Panc1 (cell line): ENCODE measurements at regions not wholly inside any gene's neighbourhood (a gene's known extent, or its start where the extent isn't known, plus 50 kb on each side); places are given as distances from the start of the nearest gene placed in this dataset.

Experiments used
- ATAC-seq: fragments of 200-7000 bp; cut with Tn5 transposase; 2 replicates; pipeline ENCODE4 v1.9.1; 2020; ENCODE audit warnings: mild to moderate bottlenecking, moderate library complexity
- BruUV-seq: library from RNA; stranded (reverse); fragments of 400-500 nt; replicated peaks from 2 replicates; lab custom pipeline; 2021; lab: Mats Ljungman, UMichigan
- CTCF ChIA-PET: fragments of 300-600 bp; sonication (Branson Sonifier 250); formaldehyde crosslinking; loops from one replicate; lab custom pipeline; 2022; ENCODE audit warnings: antibody characterized with exemption; lab: Charles Lee
- POLR2A ChIA-PET: fragments of 300-600 bp; sonication (Branson Sonifier 250); formaldehyde crosslinking; loops from one replicate; lab custom pipeline; 2022; ENCODE audit warnings: antibody characterized with exemption; lab: Charles Lee
- DNase-seq: peaks from one replicate; pipeline ENCODE4 v3.0.0-alpha.2; 2010; ENCODE audit warnings: low read depth, low spot score
- H3K27ac ChIP-seq: 2 replicates; pipeline ENCODE4 v1.5.1; 2011; ENCODE audit warnings: mild to moderate bottlenecking, low read length, inconsistent platforms
- H3K27me3 ChIP-seq: fragments of 200-500 bp; sonication (Bioruptor generic); 2 replicates; pipeline ENCODE4 v1.6.0; 2014; ENCODE audit warnings: low read length, inconsistent platforms; ENCODE audit not compliant: control insufficient read depth, insufficient read depth
- H3K36me3 ChIP-seq: fragments of 200-500 bp; sonication (Bioruptor generic); 2 replicates; pipeline ENCODE4 v1.5.1; 2014; ENCODE audit warnings: inconsistent platforms, mild to moderate bottlenecking, low read length, moderate library complexity; ENCODE audit not compliant: control insufficient read depth, insufficient read depth
- H3K4me1 ChIP-seq: 2 replicates; pipeline ENCODE4 v1.5.1; 2011; ENCODE audit warnings: inconsistent platforms, mild to moderate bottlenecking, low read length, moderate library complexity; ENCODE audit not compliant: control insufficient read depth, insufficient read depth
- H3K4me3 ChIP-seq, 2 experiments: 2 replicates each; pipeline ENCODE4 v1.5.1; 2011 to 2012; ENCODE audit warnings: low read depth in 2 of 2, low read length in 2 of 2, mild to moderate bottlenecking in 2 of 2, inconsistent platforms in 1 of 2, moderate library complexity in 1 of 2
- H3K9me3 ChIP-seq: fragments of 200-500 bp; sonication (Bioruptor generic); 2 replicates; pipeline ENCODE4 v1.5.1; 2014; ENCODE audit warnings: low read depth, mild to moderate bottlenecking, inconsistent platforms, low read length, moderate library complexity; ENCODE audit not compliant: control insufficient read depth, insufficient read depth
- CTCF ChIP-seq: fragments of 450-650 bp; IDR thresholded peaks from 2 replicates; pipeline ENCODE4 v1.5.1; 2017; ENCODE audit warnings: mild to moderate bottlenecking
- POLR2AphosphoS5 ChIP-seq: IDR thresholded peaks from 2 replicates; pipeline ENCODE4 v1.6.1; 2012; ENCODE audit warnings: mild to moderate bottlenecking, low read depth, low read length, moderate library complexity
- REST ChIP-seq, 2 experiments: IDR thresholded peaks; 2 replicates each; pipeline ENCODE4 v1.6.1; 2011 to 2012; ENCODE audit warnings: low read depth in 2 of 2, control low read depth in 1 of 2, low read length in 1 of 2, mild to moderate bottlenecking in 1 of 2, moderate library complexity in 1 of 2; ENCODE audit not compliant: insufficient read depth in 1 of 2
- SIN3A ChIP-seq: IDR thresholded peaks from 2 replicates; pipeline ENCODE4 v1.6.1; 2012; ENCODE audit warnings: low read depth, mild to moderate bottlenecking, low read length, moderate library complexity, borderline replicate concordance; ENCODE audit not compliant: insufficient read depth
- TCF7L2 ChIP-seq: IDR thresholded peaks from 2 replicates; pipeline ENCODE4 v1.6.1; 2011; ENCODE audit warnings: mild to moderate bottlenecking, low read depth, low read length, inconsistent platforms
- in situ Hi-C: cut with HindIII; loops from 2 replicates; pipeline ENCODE4 v1.10.0; 2016; ENCODE audit warnings: low sequenced_read_pairs, low pct_unique_long_range_greater_than_20kb
- intact Hi-C: fragments of 100-400 bp; cut with micrococcal nuclease; formaldehyde crosslinking; loops from one replicate; pipeline ENCODE4 v1.10.0; 2022; ENCODE audit not compliant: unreplicated experiment

GRCh38 chr10:128796396-128796912, 670.2 kb upstream of the MKI67 start:
- Histone ChIP-seq H3K4me3 (no peak overlapping the region), H3K36me3 (no peaks in the 10 kb centered on the region), H3K4me1 (no peaks in the 10 kb centered on the region), H3K27me3 (no peaks in the 10 kb centered on the region), H3K9me3 (no peaks in the 10 kb centered on the region), H3K27ac (no peak overlapping the region)
- intact Hi-C loops (no loop called here), in situ Hi-C loops (no loop called here)
- BruUV-seq, result no TSS peak
- ChIA-PET CTCF (no interaction called here), POLR2A (no interaction called here)
- TF ChIP-seq TCF7L2 (no peak), SIN3A (no peak), CTCF (no peak), POLR2AphosphoS5 (no peak), REST (IDR thresholded peaks at IDR 0.05; ENCODE audit: insufficient read depth in 1 of 2, low read depth in 2 of 2, low read length in 1 of 2) (no peak)
- DNase-seq, result no peak
- no peak for ATAC-seq

- TF ChIP-seq SIN3A (no peak), TCF7L2 (no peak), REST (IDR thresholded peaks at IDR 0.05; ENCODE audit: insufficient read depth in 1 of 2, low read depth in 2 of 2, low read length in 1 of 2) (no peak), CTCF (no peak), POLR2AphosphoS5 (no peak)
- in situ Hi-C loops, result no loop called here
- intact Hi-C loops, result no loop called here
- DNase-seq, result no peak
- H3K9me3 ChIP-seq, result no peaks in the 10 kb centered on the region
- H3K27ac ChIP-seq, result no peak overlapping the region
- no TSS peak for BruUV-seq
- H3K4me3 ChIP-seq, result no peak overlapping the region
- ATAC-seq, result no peak
- H3K4me1 ChIP-seq, result no peaks in the 10 kb centered on the region
- POLR2A ChIA-PET, result no interaction called here
- H3K27me3 ChIP-seq, result no peaks in the 10 kb centered on the region
- no peaks in the 10 kb centered on the region for H3K36me3 ChIP-seq
- CTCF ChIA-PET, result no interaction called here
Measured at GRCh38 chr10:128802062-128802461, 665.0 kb upstream of the MGMT start.
